Smooth muscle cell (in vitro differentiated cells): ENCODE measurements at regions not wholly inside any gene's neighbourhood (a gene's known extent, or its start where the extent isn't known, plus 50 kb on each side); places are given as distances from the start of the nearest gene placed in this dataset.
A peak's percentile ranks its signal among the peaks of the same experiment; 100 is the strongest.

ENCODE experiments used
- DNase-seq: peaks from one replicate; lab custom pipeline; 2025; ENCODE audit not compliant: unreplicated experiment; lab: John Stamatoyannopoulos, UW
- H2AFZ ChIP-seq: fragments of 200-600 bp; sonication (generic); 2 replicates; pipeline ENCODE4 v1.6.0; 2016; ENCODE audit warnings: antibody characterized with exemption, low read depth, mild to moderate bottlenecking
- H3F3A ChIP-seq: fragments of 200-600 bp; sonication (generic); 2 replicates; pipeline ENCODE4 v1.6.0; 2017; ENCODE audit warnings: antibody characterized with exemption, low read depth
- H3K27ac ChIP-seq: fragments of 200-600 bp; sonication (generic); 2 replicates; pipeline ENCODE4 v1.5.1; 2016; ENCODE audit warnings: low read depth, mild to moderate bottlenecking
- H3K27me3 ChIP-seq: fragments of 200-600 bp; sonication (generic); 2 replicates; pipeline ENCODE4 v1.6.1; 2016; ENCODE audit warnings: low read depth, mild to moderate bottlenecking
- H3K36me3 ChIP-seq: fragments of 200-600 bp; sonication (generic); 2 replicates; pipeline ENCODE4 v1.5.1; 2016; ENCODE audit warnings: low read depth
- H3K4me1 ChIP-seq: fragments of 200-600 bp; sonication (generic); 2 replicates; pipeline ENCODE4 v1.5.1; 2016; ENCODE audit warnings: low read depth
- H3K4me2 ChIP-seq: fragments of 200-600 bp; sonication (generic); 2 replicates; pipeline ENCODE4 v1.6.0; 2016; ENCODE audit warnings: mild to moderate bottlenecking
- H3K4me3 ChIP-seq: fragments of 200-600 bp; sonication (generic); 2 replicates; pipeline ENCODE4 v1.5.1; 2016; ENCODE audit warnings: mild to moderate bottlenecking
- H3K79me2 ChIP-seq: fragments of 200-600 bp; sonication (generic); 2 replicates; pipeline ENCODE4 v1.6.0; 2016; ENCODE audit warnings: low read depth, mild to moderate bottlenecking
- H3K9ac ChIP-seq: fragments of 200-600 bp; sonication (generic); 2 replicates; pipeline ENCODE4 v1.6.0; 2016; ENCODE audit warnings: low read depth
- H3K9me3 ChIP-seq: fragments of 200-600 bp; sonication (generic); replicated peaks from 2 replicates; pipeline ENCODE4 v1.5.1; 2016; ENCODE audit warnings: low read depth
- H4K20me1 ChIP-seq: fragments of 200-600 bp; sonication (generic); 2 replicates; pipeline ENCODE4 v1.6.0; 2016; ENCODE audit warnings: low read depth
- WGBS: methylation state at CpG from one replicate; pipeline ENCODE4 v1.1.7; 2016; ENCODE audit warnings: low lambda C conversion rate; 5-methylcytosine and 5-hydroxymethylcytosine counted together
- TF ChIP-seq, protein P1 (sequence below): fragments of 200-600 bp; sonication (generic); IDR thresholded peaks from 2 replicates; pipeline ENCODE4 v1.5.1; 2017; ENCODE audit warnings: borderline replicate concordance, mild to moderate bottlenecking, antibody characterized with exemption; ENCODE audit not compliant: insufficient read depth, poor library complexity, severe bottlenecking

DNA sequence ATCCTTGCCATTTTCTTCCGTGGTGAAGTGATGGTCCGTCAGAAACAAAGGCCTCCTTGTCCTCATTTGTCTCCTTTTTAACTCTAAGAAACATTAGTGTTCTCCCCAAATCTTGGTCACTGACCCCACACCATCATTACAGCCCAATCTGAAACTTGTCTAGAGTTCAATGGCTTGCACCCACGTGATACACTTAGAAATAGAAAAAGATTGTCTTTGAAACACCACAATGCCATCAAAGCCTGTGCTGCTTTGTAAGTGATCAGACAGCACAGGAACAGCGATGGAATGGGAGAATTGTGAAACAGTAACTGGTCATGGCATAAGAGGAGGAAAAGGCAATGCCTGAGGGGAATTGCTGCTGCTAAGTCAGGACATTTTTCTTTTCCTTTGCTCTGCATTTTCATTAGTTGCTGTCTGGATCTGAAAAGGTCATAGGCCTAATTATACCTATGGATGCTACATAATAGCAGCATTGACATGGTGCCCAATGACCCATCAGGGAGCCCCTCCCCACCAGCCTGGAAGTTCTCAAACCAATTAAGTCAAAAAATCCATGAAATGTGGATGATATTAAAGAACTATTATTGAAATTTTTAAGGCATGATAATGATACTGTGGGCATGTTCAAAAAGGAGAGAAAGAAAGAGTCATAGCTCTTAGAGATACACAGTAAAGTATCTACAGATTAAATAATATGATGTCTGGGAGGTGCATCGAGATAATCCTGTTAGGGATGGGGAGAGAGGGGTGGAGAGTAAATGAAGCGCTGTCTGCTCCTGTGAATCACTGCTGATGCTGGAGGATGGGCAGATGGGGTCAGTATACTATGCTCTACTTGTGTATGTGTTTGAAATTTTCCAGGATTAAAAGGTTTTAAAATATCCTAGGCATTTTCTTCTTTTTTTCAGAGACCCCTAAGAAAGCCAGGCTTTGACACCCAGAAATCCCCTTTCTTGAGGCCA lies 83.6 kb downstream of the ENC1 start:
- Histone ChIP-seq H3F3A (no peaks in the 10 kb centered on the region), H3K79me2 (no peaks in the 10 kb centered on the region), H3K4me1 (peaks cover 22% of the 10 kb centered on the region), H2AFZ (no peak overlapping the region), H3K4me3 (no peak overlapping the region), H4K20me1 (no peaks in the 10 kb centered on the region), H3K36me3 (no peaks in the 10 kb centered on the region), H3K27ac (no peak overlapping the region), H3K9me3 (no peaks in the 10 kb centered on the region), H3K9ac (no peak overlapping the region), H3K27me3 (no peaks in the 10 kb centered on the region), H3K4me2 (no peak overlapping the region)
- TF ChIP-seq, protein P1, sequence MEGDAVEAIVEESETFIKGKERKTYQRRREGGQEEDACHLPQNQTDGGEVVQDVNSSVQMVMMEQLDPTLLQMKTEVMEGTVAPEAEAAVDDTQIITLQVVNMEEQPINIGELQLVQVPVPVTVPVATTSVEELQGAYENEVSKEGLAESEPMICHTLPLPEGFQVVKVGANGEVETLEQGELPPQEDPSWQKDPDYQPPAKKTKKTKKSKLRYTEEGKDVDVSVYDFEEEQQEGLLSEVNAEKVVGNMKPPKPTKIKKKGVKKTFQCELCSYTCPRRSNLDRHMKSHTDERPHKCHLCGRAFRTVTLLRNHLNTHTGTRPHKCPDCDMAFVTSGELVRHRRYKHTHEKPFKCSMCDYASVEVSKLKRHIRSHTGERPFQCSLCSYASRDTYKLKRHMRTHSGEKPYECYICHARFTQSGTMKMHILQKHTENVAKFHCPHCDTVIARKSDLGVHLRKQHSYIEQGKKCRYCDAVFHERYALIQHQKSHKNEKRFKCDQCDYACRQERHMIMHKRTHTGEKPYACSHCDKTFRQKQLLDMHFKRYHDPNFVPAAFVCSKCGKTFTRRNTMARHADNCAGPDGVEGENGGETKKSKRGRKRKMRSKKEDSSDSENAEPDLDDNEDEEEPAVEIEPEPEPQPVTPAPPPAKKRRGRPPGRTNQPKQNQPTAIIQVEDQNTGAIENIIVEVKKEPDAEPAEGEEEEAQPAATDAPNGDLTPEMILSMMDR = no peak
- 60% methylated on average over 6 of the region's 6 CpGs for WGBS
- DNase-seq = no peak

DNA sequence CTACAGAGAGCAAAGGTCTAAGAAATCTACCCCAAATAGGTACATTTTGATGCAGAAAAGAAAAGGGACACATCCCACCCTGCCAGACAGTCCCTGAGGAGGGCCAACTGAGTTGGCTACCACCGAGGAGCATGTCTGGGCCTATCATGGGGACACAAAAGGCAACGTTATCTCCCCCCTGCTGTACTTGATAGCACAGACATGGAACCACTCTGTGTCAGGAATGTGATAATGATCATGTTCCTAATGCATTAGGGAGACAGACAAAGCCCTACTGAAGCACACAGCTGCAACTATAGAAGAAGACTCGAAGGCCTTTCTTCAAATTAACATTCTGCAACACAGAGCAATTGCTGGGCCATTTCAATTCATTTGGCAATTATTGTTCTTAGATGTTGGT lies 84.5 kb downstream of the ENC1 start:
- TF ChIP-seq, protein P1 = no peak
- H2AFZ ChIP-seq = no peak overlapping the region

DNA sequence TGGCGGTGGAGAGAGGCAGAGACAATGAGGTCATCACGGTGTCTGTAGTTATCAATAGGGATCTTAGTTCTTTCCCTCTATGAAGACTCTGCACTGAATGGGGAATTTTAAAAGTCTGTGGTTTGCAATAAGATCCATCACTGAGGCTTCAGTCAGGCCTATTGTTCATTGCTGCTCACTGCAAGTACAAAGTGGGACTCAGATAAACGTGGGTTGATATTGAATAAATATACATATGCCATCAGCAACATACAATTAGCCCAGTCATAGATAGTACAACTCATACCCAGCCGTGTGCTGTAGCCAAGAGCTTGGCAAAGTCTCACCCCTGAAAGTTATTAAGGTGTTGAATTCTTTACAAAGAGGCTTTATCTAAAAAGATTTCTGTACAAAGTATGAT lies 88.4 kb downstream of the ENC1 start:
- Histone ChIP-seq H3K4me1 (peaks cover 11% of the 10 kb centered on the region), H3K79me2 (no peaks in the 10 kb centered on the region), H2AFZ (no peak overlapping the region), H3K27ac (peak overlapping the region; percentile 44), H3K9ac (no peak overlapping the region), H3K9me3 (no peaks in the 10 kb centered on the region), H3K4me2 (no peak overlapping the region), H3F3A (peaks cover 9% of the 10 kb centered on the region), H3K36me3 (no peaks in the 10 kb centered on the region), H3K27me3 (no peaks in the 10 kb centered on the region), H3K4me3 (no peak overlapping the region), H4K20me1 (no peaks in the 10 kb centered on the region)
- DNase-seq = no peak
- TF ChIP-seq, protein P1 = no peak
- 20% methylated on average over 4 of the region's 4 CpGs for WGBS

More for the DNA sequence above, 84.5 kb downstream of the ENC1 start:
- Histone ChIP-seq H3K4me2 (no peak overlapping the region), H3K4me3 (no peak overlapping the region), H3K4me1 (peaks cover 22% of the 10 kb centered on the region), H3K79me2 (no peaks in the 10 kb centered on the region), H3K36me3 (no peaks in the 10 kb centered on the region), H3K9me3 (no peaks in the 10 kb centered on the region), H4K20me1 (no peaks in the 10 kb centered on the region), H3K9ac (no peak overlapping the region), H3K27me3 (no peaks in the 10 kb centered on the region), H3F3A (no peaks in the 10 kb centered on the region), H3K27ac (no peak overlapping the region)
- WGBS = 42% methylated on average over 3 of the region's 3 CpGs
- DNase-seq = no peak

GRCh38 chr5:74550927-74551326 lies 89.6 kb downstream of the ENC1 start:
- H3K27me3 ChIP-seq = no peaks in the 10 kb centered on the region
- 92% methylated on average over 4 of the region's 4 CpGs for WGBS
- TF ChIP-seq, protein P1 = no peak
- H3F3A ChIP-seq = peaks cover 9% of the 10 kb centered on the region
- DNase-seq = no peak
- H3K9me3 ChIP-seq = no peaks in the 10 kb centered on the region
- H3K4me1 ChIP-seq = peaks cover 2% of the 10 kb centered on the region
- peak overlapping the region; percentile 44 for H3K27ac ChIP-seq
- H4K20me1 ChIP-seq = no peaks in the 10 kb centered on the region
- H3K4me3 ChIP-seq = no peak overlapping the region
- H3K36me3 ChIP-seq = no peaks in the 10 kb centered on the region
- H2AFZ ChIP-seq = no peak overlapping the region
- no peak overlapping the region for H3K9ac ChIP-seq
- H3K79me2 ChIP-seq = no peaks in the 10 kb centered on the region
- H3K4me2 ChIP-seq = no peak overlapping the region
